Transverse colon (tissue), 4 donors: ENCODE measurements at regions not wholly inside any gene's neighbourhood (a gene's known extent, or its start where the extent isn't known, plus 50 kb on each side); places are given as distances from the start of the nearest gene placed in this dataset.
"Not testable (repeated sequence)": the region's sequence is repeated elsewhere in the genome, so short reads cannot be mapped to it uniquely, and the experiment has no call there.

Experiments used
- DNase-seq: peaks from one replicate; pipeline ENCODE4 v3.0.0-alpha.2; 2019
- H3K27ac ChIP-seq, 4 donors: fragments of 200-600 bp; sonication (generic); 2 replicates each; pipeline ENCODE4 v1.5.1; 2016 to 2018; ENCODE audit warnings: inconsistent platforms in 4 of 4
- H3K27me3 ChIP-seq: fragments of 200-600 bp; sonication (generic); 2 replicates; pipeline ENCODE4 v1.5.1; 2017; ENCODE audit warnings: inconsistent platforms
- H3K36me3 ChIP-seq, 4 donors: fragments of 200-600 bp; sonication (generic); 2 replicates each; pipeline ENCODE4 v1.5.1; 2017 to 2019; ENCODE audit warnings: inconsistent platforms in 4 of 4
- H3K4me1 ChIP-seq, 4 donors: fragments of 200-600 bp; sonication (generic); 2 replicates each; pipeline ENCODE4 v1.5.1; 2017 to 2020; ENCODE audit warnings: inconsistent platforms in 4 of 4
- H3K4me3 ChIP-seq, 4 donors: fragments of 200-600 bp; sonication (generic); 1 replicate in 1 of 4; 2 replicates in 3 of 4; pipeline versions ENCODE4 v1.5.1 to v1.6.1; 2017 to 2019; ENCODE audit warnings: inconsistent platforms in 4 of 4
- H3K9me3 ChIP-seq, 2 donors: fragments of 200-600 bp; sonication (generic); 2 replicates each; pipeline ENCODE4 v1.5.1; 2017 to 2019; ENCODE audit warnings: inconsistent platforms in 2 of 2
- EP300 ChIP-seq: sonication (generic); formaldehyde crosslinking; IDR thresholded peaks from one replicate; pipeline ENCODE4 v1.6.1; 2017; ENCODE audit warnings: antibody characterized with exemption, low read depth
- POLR2A ChIP-seq: fragments of 450-650 bp; IDR thresholded peaks from one replicate; pipeline ENCODE4 v1.6.1; 2016; ENCODE audit warnings: antibody characterized with exemption, mild to moderate bottlenecking, moderate library complexity
- POLR2AphosphoS5 ChIP-seq, 3 donors: sonication (generic); formaldehyde crosslinking; IDR thresholded peaks; one replicate each; pipeline ENCODE4 v1.6.1; 2016; ENCODE audit warnings: antibody characterized with exemption in 3 of 3
- WGBS, 2 donors: methylation state at CpG; one replicate each; pipeline ENCODE4 v1.1.5; 2018; ENCODE audit warnings: low coverage in 1 of 2; 5-methylcytosine and 5-hydroxymethylcytosine counted together
- in situ Hi-C, 4 donors: fragments of 200-750 bp; cut with MboI; loops; one replicate each; pipeline versions ENCODE4 v1.15.0 to v1.15.1; 2017; ENCODE audit warnings: low sequenced_read_pairs in 3 of 4, low pct_ligation_motif_present in 1 of 4, low pct_unique_long_range_greater_than_20kb in 1 of 4
- intact Hi-C: fragments of 100-400 bp; cut with DNase I; formaldehyde crosslinking; loops from one replicate; pipeline ENCODE4 v1.15.1; 2023; ENCODE audit warnings: low total_unique reads
- TF ChIP-seq, protein P1 (sequence below), 5 experiments: fragments of 200-600 bp in 3 of 5; fragments of 450-650 bp in 2 of 5; sonication (generic) in 3 of 5; IDR thresholded peaks; 1 replicate in 2 of 5; 2 replicates in 3 of 5; pipeline ENCODE4 v1.5.1; 2016 to 2017; ENCODE audit warnings: antibody characterized with exemption in 5 of 5, inconsistent platforms in 3 of 5, mild to moderate bottlenecking in 2 of 5, moderate library complexity in 1 of 5

DNA sequence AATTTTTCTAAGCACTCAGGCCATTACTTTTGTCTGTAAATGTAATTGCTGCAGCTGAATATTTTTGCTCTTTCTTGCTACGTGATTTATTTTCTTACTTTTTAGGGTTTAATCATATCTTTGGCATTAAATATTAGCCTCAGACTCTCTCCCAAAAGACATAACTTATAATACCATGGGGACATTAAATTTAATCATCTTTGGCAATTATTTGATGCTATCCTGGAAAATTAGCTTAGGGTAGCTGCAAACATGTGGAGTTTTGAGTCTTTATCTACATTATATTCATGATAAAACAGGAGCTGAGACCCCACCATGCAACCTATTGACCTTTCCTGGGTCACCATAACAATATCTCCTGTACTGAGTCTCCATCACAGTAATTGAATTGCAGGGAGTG is 59.1 kb upstream of the EDAR start:
- in situ Hi-C loops, result no loop called here
- WGBS, 2 donors, result 90 to 92% methylated on average over 1 of the region's 1 CpG

DNA sequence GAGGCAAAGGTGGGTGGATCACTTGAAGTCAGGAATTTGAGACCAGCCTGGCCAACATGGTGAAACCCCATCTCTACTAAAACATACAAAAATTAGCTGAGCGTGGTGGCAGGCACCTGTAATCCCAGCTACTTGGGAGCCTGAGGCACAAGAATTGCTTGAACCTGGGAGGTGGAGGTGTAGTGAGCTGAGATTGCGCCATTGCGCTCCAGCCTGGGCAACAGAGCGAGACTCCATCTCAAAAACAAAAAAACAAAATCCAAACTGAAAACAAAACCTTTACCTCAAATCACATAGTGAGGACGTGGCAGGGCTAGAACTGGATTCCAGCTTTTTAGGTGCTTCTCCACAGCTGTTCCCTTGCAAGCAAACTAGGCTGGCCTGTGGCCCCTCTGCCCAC is 58.5 kb upstream of the EDAR start:
- H3K4me1 ChIP-seq, H3K27me3 ChIP-seq, intact Hi-C loops, in situ Hi-C loops, H3K9me3 ChIP-seq, DNase-seq, H3K27ac ChIP-seq, H3K36me3 ChIP-seq, H3K4me3 ChIP-seq: not testable (repeated sequence)
- 89% methylated on average over 5 of the region's 5 CpGs; no CpG with 5 or more reads in 1 of the 2 donors for WGBS, 2 donors

More for the DNA sequence above, 59.1 kb upstream of the EDAR start:
- Histone ChIP-seq H3K4me3 (no peak overlapping the region), H3K4me1 (peaks cover 0 to 4% (median 0%) of the 10 kb centered on the region in 4 donors), H3K36me3 (no peaks in the 10 kb centered on the region), H3K9me3 (no peaks in the 10 kb centered on the region), H3K27ac (no peak overlapping the region), H3K27me3 (no peaks in the 10 kb centered on the region)
- intact Hi-C loops, result no loop called here
- DNase-seq, result no peak
- TF ChIP-seq EP300 (no peak), POLR2AphosphoS5 (IDR thresholded peaks at IDR 0.05) (no peak), POLR2A (no peak)
- TF ChIP-seq, protein P1, sequence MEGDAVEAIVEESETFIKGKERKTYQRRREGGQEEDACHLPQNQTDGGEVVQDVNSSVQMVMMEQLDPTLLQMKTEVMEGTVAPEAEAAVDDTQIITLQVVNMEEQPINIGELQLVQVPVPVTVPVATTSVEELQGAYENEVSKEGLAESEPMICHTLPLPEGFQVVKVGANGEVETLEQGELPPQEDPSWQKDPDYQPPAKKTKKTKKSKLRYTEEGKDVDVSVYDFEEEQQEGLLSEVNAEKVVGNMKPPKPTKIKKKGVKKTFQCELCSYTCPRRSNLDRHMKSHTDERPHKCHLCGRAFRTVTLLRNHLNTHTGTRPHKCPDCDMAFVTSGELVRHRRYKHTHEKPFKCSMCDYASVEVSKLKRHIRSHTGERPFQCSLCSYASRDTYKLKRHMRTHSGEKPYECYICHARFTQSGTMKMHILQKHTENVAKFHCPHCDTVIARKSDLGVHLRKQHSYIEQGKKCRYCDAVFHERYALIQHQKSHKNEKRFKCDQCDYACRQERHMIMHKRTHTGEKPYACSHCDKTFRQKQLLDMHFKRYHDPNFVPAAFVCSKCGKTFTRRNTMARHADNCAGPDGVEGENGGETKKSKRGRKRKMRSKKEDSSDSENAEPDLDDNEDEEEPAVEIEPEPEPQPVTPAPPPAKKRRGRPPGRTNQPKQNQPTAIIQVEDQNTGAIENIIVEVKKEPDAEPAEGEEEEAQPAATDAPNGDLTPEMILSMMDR (IDR thresholded peaks at IDR 0.05), result no peak

DNA sequence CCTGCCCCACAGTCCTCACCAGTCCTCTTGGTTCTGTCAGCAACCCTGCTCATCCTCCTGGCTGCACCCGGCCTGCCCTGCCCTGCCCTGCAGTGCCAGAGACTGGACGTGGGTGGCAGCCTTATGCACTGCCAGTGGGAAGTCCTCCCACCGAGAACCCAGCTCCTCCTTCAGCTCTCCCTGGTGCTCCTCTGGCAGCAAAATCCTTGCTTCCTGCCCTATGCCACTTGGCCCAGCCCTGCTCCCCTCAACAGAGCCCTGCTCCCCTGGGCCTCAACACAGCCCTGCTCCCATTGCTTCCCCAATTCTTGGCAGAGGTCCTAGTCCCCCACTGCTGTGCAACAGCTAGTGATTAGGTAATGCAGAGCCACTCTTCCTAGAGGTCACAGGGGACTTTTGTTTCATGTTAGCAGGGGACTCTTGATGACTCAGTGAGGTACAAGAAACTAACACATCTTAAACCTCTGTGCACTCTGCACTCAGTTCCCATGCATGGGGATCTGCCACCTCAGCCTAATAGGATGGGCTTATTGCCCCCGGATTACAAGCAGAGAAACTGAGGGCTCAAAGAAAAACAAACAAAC is 58.0 kb upstream of the EDAR start:
- Histone ChIP-seq H3K9me3 (no peaks in the 10 kb centered on the region), H3K27ac (no peak overlapping the region), H3K4me1 (peaks cover 0 to 4% (median 0%) of the 10 kb centered on the region in 4 donors), H3K27me3 (no peaks in the 10 kb centered on the region), H3K4me3 (no peak overlapping the region), H3K36me3 (no peaks in the 10 kb centered on the region)
- intact Hi-C loops, result no loop called here
- DNase-seq, result no peak
- 61% methylated on average over 4 of the region's 4 CpGs; no CpG with 5 or more reads in 1 of the 2 donors for WGBS, 2 donors
- no peak for TF ChIP-seq POLR2A
- TF ChIP-seq EP300, result no peak
- TF ChIP-seq, protein P1 (IDR thresholded peaks at IDR 0.05), result no peak
- no peak for TF ChIP-seq POLR2AphosphoS5 (IDR thresholded peaks at IDR 0.05)
- in situ Hi-C loops, result no loop called here

DNA sequence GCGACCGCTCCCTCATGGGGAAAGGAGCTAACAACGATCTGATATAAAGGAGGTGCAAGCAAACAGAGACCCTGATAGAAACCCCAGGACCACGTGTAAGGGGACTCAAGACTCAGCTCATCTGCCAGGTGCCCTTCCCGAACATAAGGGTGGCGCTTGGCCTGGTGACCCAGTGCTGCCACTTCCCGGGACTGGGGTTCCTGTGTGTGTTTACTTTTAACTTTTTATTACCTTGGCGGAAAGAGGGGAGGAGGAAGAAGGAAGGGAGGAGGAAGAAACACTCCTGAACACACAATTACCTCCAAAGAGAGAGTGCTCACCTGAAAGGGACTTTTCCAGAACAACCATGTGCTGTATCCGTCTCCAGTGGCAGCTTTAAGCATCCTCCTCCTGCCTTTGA is 56.5 kb upstream of the EDAR start:
- intact Hi-C loops, result no loop called here
- no peak for TF ChIP-seq EP300
- TF ChIP-seq, protein P1 (IDR thresholded peaks at IDR 0.05), result no peak
- no peak for TF ChIP-seq POLR2AphosphoS5 (IDR thresholded peaks at IDR 0.05)
- no peak for TF ChIP-seq POLR2A
- no peak overlapping the region for H3K27ac ChIP-seq
- WGBS, 2 donors, result 17 to 39% methylated on average over 1 to 9 of the region's 9 CpGs
- peak; percentile 23 for DNase-seq
- no peak overlapping the region for H3K4me3 ChIP-seq
- no peaks in the 10 kb centered on the region for H3K9me3 ChIP-seq
- peaks cover 0 to 4% (median 0%) of the 10 kb centered on the region in 4 donors for H3K4me1 ChIP-seq
- no peaks in the 10 kb centered on the region for H3K36me3 ChIP-seq
- no peaks in the 10 kb centered on the region for H3K27me3 ChIP-seq
- in situ Hi-C loops, result no loop called here

DNA sequence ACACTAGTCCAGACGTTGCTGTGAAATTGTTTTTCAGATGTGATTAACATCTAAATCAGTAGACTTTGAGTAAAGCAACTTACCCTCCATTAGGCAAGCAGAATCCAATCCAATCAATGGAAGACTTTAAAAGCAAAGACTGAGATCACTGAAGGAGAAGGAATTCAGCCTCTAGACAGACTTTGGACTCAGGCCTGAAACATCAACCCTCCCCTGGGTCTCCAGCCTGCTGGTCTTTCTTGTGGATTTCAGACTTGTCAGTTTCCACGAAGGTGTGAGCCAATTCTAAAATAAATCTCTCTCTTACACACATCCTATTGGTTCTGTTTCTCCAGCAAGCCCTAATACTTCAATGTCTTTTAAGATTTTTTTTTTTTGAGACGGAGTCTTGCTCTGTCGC is 50.0 kb upstream of the EDAR start:
- no peaks in the 10 kb centered on the region for H3K36me3 ChIP-seq
- no peak overlapping the region for H3K4me3 ChIP-seq
- TF ChIP-seq POLR2A (no peak), EP300 (no peak), POLR2AphosphoS5 (IDR thresholded peaks at IDR 0.05) (no peak)
- TF ChIP-seq, protein P1 (IDR thresholded peaks at IDR 0.05), result no peak
- H3K27me3 ChIP-seq, result no peaks in the 10 kb centered on the region
- no peak for DNase-seq
- no peak overlapping the region for H3K27ac ChIP-seq
- H3K4me1 ChIP-seq, result no peaks in the 10 kb centered on the region
- 56 to 80% methylated on average over 2 to 4 of the region's 4 CpGs for WGBS, 2 donors
- in situ Hi-C loops, result no loop called here
- no peaks in the 10 kb centered on the region for H3K9me3 ChIP-seq
- intact Hi-C loops, result no loop called here
